CD4-positive, alpha-beta T cell treated with Interleukin-6 for 4 hours (primary cell): ENCODE measurements at regions not wholly inside any gene's neighbourhood (a gene's known extent, or its start where the extent isn't known, plus 50 kb on each side); places are given as distances from the start of the nearest gene placed in this dataset.

ENCODE experiments used
- DNase-seq: peaks from one replicate; pipeline ENCODE4 v3.0.0-alpha.2; 2020; ENCODE audit warnings: mixed read lengths

DNA sequence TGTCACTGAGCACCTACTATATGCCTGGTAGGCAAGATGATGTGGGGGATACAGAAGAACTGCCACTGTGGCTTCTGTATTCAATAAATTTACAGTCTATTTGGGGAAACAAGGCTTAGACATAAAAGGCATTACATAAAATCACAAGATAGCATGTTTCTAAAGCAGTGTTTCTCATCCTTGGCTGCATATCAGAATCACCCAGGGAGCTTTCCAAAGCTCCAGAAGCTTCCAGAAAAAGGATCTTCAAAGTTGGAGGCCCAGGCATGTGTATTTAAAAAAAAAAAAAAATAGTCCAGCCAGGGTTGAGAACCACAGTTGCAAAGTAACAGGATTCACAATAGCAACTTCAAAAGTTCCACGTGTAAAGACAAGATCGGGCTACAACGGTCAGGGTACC lies 112.4 kb upstream of the SPACA1 start:
- no peak for DNase-seq

- no peak for DNase-seq
Observed at GRCh38 chr6:87932361-87932760, 115.3 kb upstream of the SPACA1 start.

DNA sequence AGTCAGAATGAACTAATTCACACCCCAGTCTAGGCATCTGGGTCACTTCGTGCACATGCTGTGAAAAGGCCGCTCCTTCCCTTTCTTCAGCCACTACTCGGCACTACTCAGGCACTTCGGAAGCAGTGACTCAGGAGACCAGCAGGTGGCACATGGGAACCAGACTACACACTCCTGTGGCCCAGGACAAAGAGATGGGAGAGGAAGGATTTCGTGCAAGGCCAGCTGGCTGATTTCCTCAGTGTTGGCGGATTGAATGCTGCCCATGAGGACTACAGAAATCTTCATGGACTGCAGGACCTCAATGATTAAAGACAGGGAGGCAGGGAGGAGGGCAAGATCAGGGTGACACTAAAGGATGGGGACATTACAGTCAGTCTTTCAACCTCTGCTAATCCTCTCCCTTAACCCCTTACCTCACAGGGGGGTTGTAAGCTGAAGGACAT lies 117.8 kb upstream of the SPACA1 start:
- DNase-seq = peak; percentile 61

DNA sequence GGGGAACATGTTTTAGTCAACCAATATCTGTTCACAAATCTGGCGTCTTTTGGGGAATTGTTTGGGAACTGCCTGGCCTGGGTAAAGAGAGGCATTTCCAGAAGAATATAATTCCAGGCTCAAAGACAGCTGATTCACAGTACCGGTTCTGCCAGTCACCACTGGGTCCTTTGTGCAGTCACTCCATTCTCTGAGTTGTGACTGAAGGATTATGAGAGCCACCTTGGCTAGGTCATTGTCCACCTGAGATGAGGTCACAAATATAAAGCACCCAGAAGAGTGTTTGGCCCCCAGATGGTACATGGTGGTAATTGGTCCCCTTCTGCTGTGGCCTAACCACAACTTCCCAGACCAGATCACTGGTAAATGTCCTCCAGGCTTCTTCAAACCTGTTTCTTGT lies 121.0 kb upstream of the SPACA1 start:
- DNase-seq = no peak

- no peak for DNase-seq
Observed at GRCh38 chr6:87926072-87926471, 121.6 kb upstream of the SPACA1 start.

- DNase-seq = no peak
Observed at GRCh38 chr6:87925373-87926060, 122.1 kb upstream of the SPACA1 start.

- DNase-seq = no peak
Observed at GRCh38 chr6:87923389-87924050, 124.1 kb upstream of the SPACA1 start.

DNA sequence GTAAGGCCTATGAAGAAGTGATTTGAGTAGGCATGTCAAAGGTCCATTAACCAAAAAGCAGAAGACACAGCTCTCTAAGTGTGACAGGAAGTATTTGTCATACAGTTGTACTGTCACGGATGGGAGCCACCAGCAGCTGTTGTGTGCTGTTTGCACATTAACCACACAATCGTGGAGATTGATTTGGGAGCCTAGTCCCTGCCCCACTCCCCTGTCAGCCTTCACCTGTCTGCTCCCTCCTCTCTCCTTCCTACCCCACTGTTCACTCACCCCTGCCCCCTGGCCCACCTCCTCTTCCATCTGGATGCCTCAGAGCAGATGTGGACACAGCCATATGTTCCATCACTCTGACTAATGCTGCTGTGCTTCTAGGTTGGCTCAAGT lies 124.7 kb upstream of the SPACA1 start:
- DNase-seq = no peak

GRCh38 chr6:87922196-87922946 lies 125.3 kb upstream of the SPACA1 start:
- no peak for DNase-seq

DNA sequence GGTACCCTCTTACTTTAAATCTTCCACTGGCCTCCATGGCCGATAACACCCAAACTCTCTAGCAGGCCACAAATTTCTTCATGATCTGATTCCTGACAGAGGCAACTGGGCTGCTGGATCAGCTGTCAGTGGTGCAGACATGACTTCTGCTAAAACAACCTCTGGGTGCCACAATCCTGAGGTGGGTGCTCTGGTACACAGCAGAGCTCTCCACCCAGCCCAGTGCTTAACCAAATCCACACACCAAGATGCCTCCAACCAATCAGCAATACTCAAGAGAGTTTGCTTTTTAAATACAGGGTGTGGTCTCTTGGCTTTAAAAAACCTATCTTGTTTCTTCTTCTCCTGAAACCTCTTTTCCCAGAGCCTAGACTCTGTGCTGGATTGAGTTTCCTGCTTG lies 126.6 kb upstream of the SPACA1 start:
- DNase-seq = no peak

GRCh38 chr6:87920245-87920644 lies 127.4 kb upstream of the SPACA1 start:
- DNase-seq = no peak

DNA sequence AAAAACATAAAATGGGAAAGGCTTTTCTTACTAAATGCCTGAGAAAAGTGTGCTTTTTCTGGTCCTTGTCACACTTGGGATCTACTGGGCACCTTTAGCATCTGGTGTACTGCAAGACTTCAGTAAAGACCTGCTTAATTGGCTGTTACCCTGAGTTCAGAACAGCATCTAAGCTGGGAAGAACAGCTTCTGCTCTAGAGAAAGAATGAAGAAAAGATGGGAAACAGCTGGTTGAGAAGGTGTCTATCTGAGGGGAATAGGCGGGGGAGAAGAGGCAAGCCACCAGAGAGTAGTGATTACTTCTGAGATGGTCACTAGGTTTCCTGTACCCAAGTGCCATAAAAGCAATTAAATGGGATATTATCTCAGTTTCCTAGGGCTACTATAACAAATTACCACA lies 128.2 kb upstream of the SPACA1 start:
- DNase-seq = no peak

- DNase-seq = no peak
Observed at GRCh38 chr6:87919001-87919400, 128.6 kb upstream of the SPACA1 start.

GRCh38 chr6:87918461-87918941 lies 129.1 kb upstream of the SPACA1 start:
- no peak for DNase-seq

DNA sequence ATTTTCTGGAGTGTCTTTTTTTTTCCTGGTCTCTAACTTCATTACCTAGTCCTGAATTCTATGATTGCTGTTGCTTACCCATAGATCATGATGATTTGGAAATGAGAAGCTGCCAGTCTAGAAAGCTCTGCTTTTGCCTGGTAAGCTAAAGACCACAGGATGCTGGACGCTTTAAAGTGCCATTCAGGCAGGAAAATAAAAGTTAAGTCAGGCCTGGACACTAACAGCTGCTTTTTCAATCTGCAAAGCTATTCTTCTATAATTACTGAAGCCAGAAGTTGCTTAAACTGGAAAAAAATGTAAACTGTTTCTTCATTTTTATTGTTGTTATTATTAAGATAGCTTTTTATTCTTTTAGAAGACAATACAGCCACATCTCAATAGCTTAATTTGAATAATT lies 129.8 kb upstream of the SPACA1 start:
- no peak for DNase-seq

- no peak for DNase-seq
Observed at GRCh38 chr6:87916446-87916845, 131.2 kb upstream of the SPACA1 start.

DNA sequence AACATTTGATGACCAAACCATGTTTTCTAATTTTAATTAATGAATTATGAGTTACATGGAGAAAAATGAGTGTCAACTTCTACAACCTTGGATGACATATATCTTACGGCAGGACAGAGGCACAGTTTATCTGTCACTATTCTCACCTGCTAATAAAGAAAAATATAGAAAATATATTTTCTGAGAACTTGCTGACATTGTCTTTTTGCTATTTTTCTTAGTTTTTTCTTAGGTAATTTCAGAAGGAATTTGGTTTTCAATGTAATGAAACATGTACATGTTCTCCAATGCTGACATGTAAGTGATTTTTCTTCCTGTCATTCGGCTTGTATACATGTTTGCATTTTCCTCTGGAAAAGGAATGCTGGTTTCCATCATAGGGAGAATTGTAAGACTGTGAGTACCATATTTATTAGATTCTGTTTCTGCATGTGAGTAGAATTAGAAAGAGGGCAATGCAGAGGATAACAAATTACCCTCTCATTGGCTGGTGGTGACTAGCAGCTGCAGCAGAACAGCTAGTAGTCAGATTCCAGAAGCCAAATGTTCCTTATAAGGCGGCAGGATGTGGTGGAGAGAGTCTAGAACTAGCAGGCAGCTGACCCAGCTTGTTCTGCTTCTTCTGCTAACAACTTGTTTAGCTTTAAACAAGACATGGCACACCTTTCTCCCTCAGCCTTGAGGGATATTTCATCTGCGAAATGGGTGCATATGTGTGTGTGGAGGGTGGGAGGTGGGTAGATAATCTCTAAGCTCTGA lies 132.8 kb upstream of the SPACA1 start:
- DNase-seq = no peak

GRCh38 chr6:87913974-87914373 lies 133.7 kb upstream of the SPACA1 start:
- no peak for DNase-seq

- DNase-seq = no peak
Observed at GRCh38 chr6:87912102-87912501, 135.5 kb upstream of the SPACA1 start.

DNA sequence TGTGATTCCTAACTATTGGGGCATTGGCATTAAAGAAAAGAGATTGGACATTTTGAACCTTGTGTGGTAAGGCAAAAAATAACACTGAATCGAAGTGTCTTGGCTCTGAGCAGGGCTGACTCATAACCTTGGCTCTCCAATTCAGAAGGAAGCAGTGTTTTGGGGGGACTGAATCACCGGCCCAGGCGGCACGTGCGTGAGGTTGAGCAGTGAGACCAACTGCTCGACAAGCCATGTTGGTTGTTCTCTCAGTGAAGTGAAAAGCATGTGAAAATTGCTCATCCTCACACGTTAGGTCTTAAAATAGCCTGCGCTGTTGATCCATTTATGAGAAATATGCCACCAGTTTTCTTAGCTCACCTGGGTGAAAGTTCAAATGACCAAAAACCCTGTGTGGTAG lies 137.8 kb upstream of the SPACA1 start:
- DNase-seq = no peak

GRCh38 chr6:87908978-87909811 lies 138.4 kb upstream of the SPACA1 start:
- DNase-seq = no peak

- DNase-seq = no peak
Observed at GRCh38 chr6:87907521-87907920, 140.1 kb upstream of the SPACA1 start.
